Astrocyte (in vitro differentiated cells and primary cell): ENCODE measurements at regions not wholly inside any gene's neighbourhood (a gene's known extent, or its start where the extent isn't known, plus 50 kb on each side); places are given as distances from the start of the nearest gene placed in this dataset.

ENCODE experiments used
- DNase-seq: peaks from one replicate; pipeline ENCODE4 v3.0.0-alpha.2; 2010; ENCODE audit warnings: low read depth
- FAIRE-seq: peaks from 2 replicates; lab custom pipeline; 2011; peaks lifted over from hg19 to GRCh38; lab: Jason Lieb, UNC
- H2AFZ ChIP-seq: 2 replicates; pipeline ENCODE4 v1.6.0; 2012; ENCODE audit warnings: low read depth, low read length, inconsistent platforms
- H3K27ac ChIP-seq: 2 replicates; pipeline ENCODE4 v1.5.1; 2011; ENCODE audit warnings: low read depth, low read length, inconsistent platforms
- H3K27me3 ChIP-seq: 2 replicates; pipeline ENCODE4 v1.6.0; 2011; ENCODE audit warnings: low read length, inconsistent platforms; ENCODE audit not compliant: insufficient read depth
- H3K36me3 ChIP-seq: 2 replicates; pipeline ENCODE4 v1.5.1; 2011; ENCODE audit warnings: low read length, inconsistent platforms; ENCODE audit not compliant: insufficient read depth
- H3K4me1 ChIP-seq: 2 replicates; pipeline ENCODE4 v1.5.1; 2011; ENCODE audit warnings: low read length, inconsistent platforms; ENCODE audit not compliant: insufficient read depth
- H3K4me2 ChIP-seq: 2 replicates; pipeline ENCODE4 v1.6.0; 2012; ENCODE audit warnings: low read length, inconsistent platforms
- H3K4me3 ChIP-seq: 2 replicates; pipeline ENCODE4 v1.5.1; 2011; ENCODE audit warnings: low read depth, mild to moderate bottlenecking, low read length, inconsistent platforms; ENCODE audit not compliant: insufficient read depth
- H3K79me2 ChIP-seq: 2 replicates; pipeline ENCODE4 v1.6.0; 2012; ENCODE audit warnings: mild to moderate bottlenecking, low read length, inconsistent platforms; ENCODE audit not compliant: insufficient read depth
- H3K9ac ChIP-seq: 2 replicates; pipeline ENCODE4 v1.6.0; 2012; ENCODE audit warnings: mild to moderate bottlenecking, low read length, inconsistent platforms
- H3K9me3 ChIP-seq: 2 replicates; pipeline ENCODE4 v1.5.1; 2012; ENCODE audit warnings: low read depth, mild to moderate bottlenecking, low read length, inconsistent platforms; ENCODE audit not compliant: insufficient read depth
- H4K20me1 ChIP-seq: 2 replicates; pipeline ENCODE4 v1.6.0; 2012; ENCODE audit warnings: low read length, inconsistent platforms; ENCODE audit not compliant: insufficient read depth
- H3K27ac Mint-ChIP-seq: one replicate; pipeline ENCODE4 v1.8.0; 2021; ENCODE audit warnings: mild to moderate bottlenecking, mixed read lengths; ENCODE audit not compliant: unreplicated experiment
- H3K27me3 Mint-ChIP-seq: one replicate; pipeline ENCODE4 v1.8.0; 2021; ENCODE audit warnings: low read depth, mixed read lengths; ENCODE audit not compliant: unreplicated experiment
- H3K36me3 Mint-ChIP-seq: one replicate; pipeline ENCODE4 v1.8.0; 2021; ENCODE audit warnings: low read depth, mixed read lengths; ENCODE audit not compliant: unreplicated experiment
- H3K4me1 Mint-ChIP-seq: one replicate; pipeline ENCODE4 v1.8.0; 2021; ENCODE audit warnings: low read depth, mixed read lengths; ENCODE audit not compliant: unreplicated experiment
- H3K4me3 Mint-ChIP-seq: one replicate; pipeline ENCODE4 v1.8.0; 2021; ENCODE audit warnings: mild to moderate bottlenecking, moderate library complexity, mixed read lengths; ENCODE audit not compliant: unreplicated experiment
- H3K9me3 Mint-ChIP-seq: one replicate; pipeline ENCODE4 v1.8.0; 2021; ENCODE audit warnings: mild to moderate bottlenecking, mixed read lengths; ENCODE audit not compliant: unreplicated experiment
- EZH2 ChIP-seq: IDR thresholded peaks from 2 replicates; pipeline ENCODE4 v1.6.1; 2012; ENCODE audit warnings: mild to moderate bottlenecking, low read length, inconsistent platforms; ENCODE audit not compliant: insufficient read depth
- TF ChIP-seq, protein P1 (sequence below): IDR thresholded peaks from 2 replicates; pipeline ENCODE4 v1.5.1; 2011; ENCODE audit warnings: low read depth, mild to moderate bottlenecking, inconsistent platforms, low read length, moderate library complexity; ENCODE audit not compliant: insufficient read depth

DNA sequence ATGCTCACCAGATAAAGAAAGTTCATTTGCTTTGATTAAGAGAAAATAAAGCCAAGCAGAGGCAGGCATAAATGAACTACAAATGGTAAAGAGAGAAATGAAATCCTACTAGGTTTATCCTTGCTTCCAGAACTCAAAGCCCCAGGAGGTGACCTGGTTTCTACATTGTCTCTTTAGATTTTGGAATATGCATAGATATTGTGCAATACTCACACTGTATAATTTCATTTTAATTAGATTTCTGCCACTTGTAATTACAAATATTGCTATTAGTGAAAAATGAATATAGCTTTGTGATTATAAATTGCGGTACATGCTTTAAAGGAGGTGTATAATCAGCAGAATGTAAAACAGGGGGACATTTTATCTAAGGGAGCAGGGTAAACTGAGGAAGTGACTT is 76.9 kb upstream of the NRXN1 start:
- Histone ChIP-seq H3K27me3 (no peaks in the 10 kb centered on the region), H3K9ac (no peak overlapping the region), H3K4me2 (no peak overlapping the region), H3K27ac (no peak overlapping the region), H4K20me1 (no peaks in the 10 kb centered on the region), H3K4me3 (no peak overlapping the region), H3K9me3 (no peaks in the 10 kb centered on the region), H3K36me3 (no peaks in the 10 kb centered on the region), H3K79me2 (no peaks in the 10 kb centered on the region), H3K4me1 (no peaks in the 10 kb centered on the region), H2AFZ (no peak overlapping the region)
- no peaks in the 10 kb centered on the region for H3K9me3 Mint-ChIP-seq
- H3K36me3 Mint-ChIP-seq, result no peaks in the 10 kb centered on the region
- DNase-seq (no peak), FAIRE-seq (no peak)
- no peak overlapping the region for H3K27ac Mint-ChIP-seq
- H3K4me1 Mint-ChIP-seq, result peaks cover under 1% of the 10 kb centered on the region
- TF ChIP-seq, protein P1, sequence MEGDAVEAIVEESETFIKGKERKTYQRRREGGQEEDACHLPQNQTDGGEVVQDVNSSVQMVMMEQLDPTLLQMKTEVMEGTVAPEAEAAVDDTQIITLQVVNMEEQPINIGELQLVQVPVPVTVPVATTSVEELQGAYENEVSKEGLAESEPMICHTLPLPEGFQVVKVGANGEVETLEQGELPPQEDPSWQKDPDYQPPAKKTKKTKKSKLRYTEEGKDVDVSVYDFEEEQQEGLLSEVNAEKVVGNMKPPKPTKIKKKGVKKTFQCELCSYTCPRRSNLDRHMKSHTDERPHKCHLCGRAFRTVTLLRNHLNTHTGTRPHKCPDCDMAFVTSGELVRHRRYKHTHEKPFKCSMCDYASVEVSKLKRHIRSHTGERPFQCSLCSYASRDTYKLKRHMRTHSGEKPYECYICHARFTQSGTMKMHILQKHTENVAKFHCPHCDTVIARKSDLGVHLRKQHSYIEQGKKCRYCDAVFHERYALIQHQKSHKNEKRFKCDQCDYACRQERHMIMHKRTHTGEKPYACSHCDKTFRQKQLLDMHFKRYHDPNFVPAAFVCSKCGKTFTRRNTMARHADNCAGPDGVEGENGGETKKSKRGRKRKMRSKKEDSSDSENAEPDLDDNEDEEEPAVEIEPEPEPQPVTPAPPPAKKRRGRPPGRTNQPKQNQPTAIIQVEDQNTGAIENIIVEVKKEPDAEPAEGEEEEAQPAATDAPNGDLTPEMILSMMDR, result no peak
- TF ChIP-seq EZH2, result no peak
- H3K4me3 Mint-ChIP-seq, result no peak overlapping the region
- peaks cover 2% of the 10 kb centered on the region for H3K27me3 Mint-ChIP-seq

DNA sequence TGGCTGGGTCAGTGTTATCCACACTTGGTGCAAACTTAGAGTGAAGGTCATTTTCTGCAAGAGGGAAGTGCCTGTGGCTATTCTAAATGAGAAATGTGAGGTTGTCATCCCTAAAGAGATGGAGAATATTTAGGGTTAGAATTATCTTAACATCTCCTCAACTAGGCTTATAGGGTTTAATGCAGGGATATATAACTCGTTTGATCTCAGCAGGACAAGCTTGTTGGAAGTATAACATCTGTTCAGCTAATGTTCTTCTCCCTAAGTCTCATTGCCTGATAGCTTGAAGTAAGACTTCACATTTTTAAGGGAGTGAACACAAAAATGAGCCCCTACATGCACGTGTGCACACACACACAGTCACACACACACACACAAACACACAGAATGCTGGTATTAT is 75.9 kb upstream of the NRXN1 start:
- no peak overlapping the region for H3K27ac ChIP-seq
- no peak overlapping the region for H3K9ac ChIP-seq
- no peak overlapping the region for H3K4me3 ChIP-seq
- H3K27me3 Mint-ChIP-seq, result peaks cover 2% of the 10 kb centered on the region
- no peak overlapping the region for H3K4me3 Mint-ChIP-seq
- H3K79me2 ChIP-seq, result no peaks in the 10 kb centered on the region
- DNase-seq, result no peak
- no peak for FAIRE-seq
- H3K27ac Mint-ChIP-seq, result no peak overlapping the region
- H3K36me3 Mint-ChIP-seq, result no peaks in the 10 kb centered on the region
- H3K4me2 ChIP-seq, result no peak overlapping the region
- H3K27me3 ChIP-seq, result no peaks in the 10 kb centered on the region
- no peak for TF ChIP-seq EZH2
- TF ChIP-seq, protein P1, result no peak
- peaks cover 5% of the 10 kb centered on the region for H3K4me1 ChIP-seq
- H3K4me1 Mint-ChIP-seq, result peaks cover 8% of the 10 kb centered on the region
- no peak overlapping the region for H2AFZ ChIP-seq
- H3K9me3 ChIP-seq, result no peaks in the 10 kb centered on the region
- H4K20me1 ChIP-seq, result no peaks in the 10 kb centered on the region
- H3K9me3 Mint-ChIP-seq, result no peaks in the 10 kb centered on the region
- H3K36me3 ChIP-seq, result no peaks in the 10 kb centered on the region

DNA sequence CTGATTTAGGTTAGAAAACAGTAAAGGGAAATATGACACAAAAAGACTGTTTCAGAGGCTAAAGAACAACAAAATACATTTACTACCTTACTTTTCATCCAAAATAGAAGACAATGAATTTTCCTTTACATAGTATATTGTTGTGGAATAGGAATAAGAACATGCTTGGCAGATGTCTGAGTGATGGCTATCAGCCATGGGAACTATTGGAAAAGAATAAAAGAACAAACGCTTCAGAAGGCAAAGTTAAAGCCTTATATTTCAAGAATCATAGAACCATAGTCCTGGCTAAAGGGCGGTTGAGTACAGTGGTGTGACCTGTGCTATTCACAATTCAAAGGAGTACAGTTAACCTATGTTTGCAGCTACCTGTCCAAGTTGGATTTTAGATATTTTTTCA is 73.9 kb upstream of the NRXN1 start:
- Mint-ChIP-seq H3K4me1 (peaks cover 8% of the 10 kb centered on the region), H3K36me3 (no peaks in the 10 kb centered on the region), H3K9me3 (no peaks in the 10 kb centered on the region), H3K27ac (no peak overlapping the region), H3K4me3 (no peak overlapping the region), H3K27me3 (peaks cover 2% of the 10 kb centered on the region)
- Histone ChIP-seq H3K27ac (no peak overlapping the region), H3K36me3 (no peaks in the 10 kb centered on the region), H3K4me2 (no peak overlapping the region), H3K4me1 (peaks cover 5% of the 10 kb centered on the region), H3K79me2 (no peaks in the 10 kb centered on the region), H2AFZ (no peak overlapping the region), H3K9ac (no peak overlapping the region), H3K9me3 (no peaks in the 10 kb centered on the region), H4K20me1 (no peaks in the 10 kb centered on the region), H3K4me3 (no peak overlapping the region), H3K27me3 (no peaks in the 10 kb centered on the region)
- FAIRE-seq, result no peak
- DNase-seq, result no peak
- no peak for TF ChIP-seq EZH2
- TF ChIP-seq, protein P1, result no peak
